PFSK-1 (cell line): ENCODE measurements at regions not wholly inside any gene's neighbourhood (a gene's known extent, or its start where the extent isn't known, plus 50 kb on each side); places are given as distances from the start of the nearest gene placed in this dataset.

Experiments
- FOXP2 ChIP-seq: optimal IDR thresholded peaks from 2 replicates; pipeline ENCODE3; 2011; ENCODE audit warnings: borderline replicate concordance, control low read depth, inconsistent platforms; ENCODE audit not compliant: insufficient read depth; ENCODE audit errors: extremely low read length, extremely low read depth
- POLR2AphosphoS5 ChIP-seq: IDR thresholded peaks from 2 replicates; pipeline ENCODE4 v1.6.1; 2012; ENCODE audit warnings: low read depth, mild to moderate bottlenecking, control low read depth, low read length, moderate library complexity
- REST ChIP-seq, 2 experiments: IDR thresholded peaks; 2 replicates each; pipeline versions ENCODE4 v1.6.1 to v1.8.0; 2011 to 2012; ENCODE audit warnings: low read depth in 2 of 2, low read length in 2 of 2, control low read depth in 1 of 2, inconsistent platforms in 1 of 2, mild to moderate bottlenecking in 1 of 2, moderate library complexity in 1 of 2; ENCODE audit not compliant: insufficient read depth in 1 of 2
- SIN3A ChIP-seq: IDR thresholded peaks from 2 replicates; pipeline ENCODE4 v1.6.1; 2012; ENCODE audit warnings: mild to moderate bottlenecking, low read length, moderate library complexity, borderline replicate concordance; ENCODE audit not compliant: insufficient read depth
- TAF1 ChIP-seq: IDR thresholded peaks from 2 replicates; pipeline ENCODE4 v1.6.1; 2012; ENCODE audit warnings: low read length, control low read depth, borderline replicate concordance; ENCODE audit not compliant: insufficient read depth

GRCh38 chr4:177667687-177668086 lies 225.4 kb upstream of the AGA start:
- TF ChIP-seq FOXP2, result no peak
- TF ChIP-seq POLR2AphosphoS5, result no peak
- no peak for TF ChIP-seq SIN3A
- TF ChIP-seq TAF1, result no peak
- TF ChIP-seq REST (IDR thresholded peaks at IDR 0.05; ENCODE audit: insufficient read depth in 1 of 2, low read depth in 2 of 2, low read length in 2 of 2), result no peak

- TF ChIP-seq REST (IDR thresholded peaks at IDR 0.05; ENCODE audit: insufficient read depth in 1 of 2, low read depth in 2 of 2, low read length in 2 of 2), result no peak
- no peak for TF ChIP-seq POLR2AphosphoS5
- no peak for TF ChIP-seq TAF1
- TF ChIP-seq SIN3A, result no peak
Observed at GRCh38 chr4:177671387-177671786, 229.2 kb upstream of the AGA start.

- TF ChIP-seq TAF1 (no peak), POLR2AphosphoS5 (no peak), SIN3A (no peak), REST (IDR thresholded peaks at IDR 0.05; ENCODE audit: insufficient read depth in 1 of 2, low read depth in 2 of 2, low read length in 2 of 2) (no peak), FOXP2 (no peak)
Observed at GRCh38 chr4:177671845-177672244, 229.6 kb upstream of the AGA start.

- TF ChIP-seq FOXP2, result no peak
- TF ChIP-seq POLR2AphosphoS5, result no peak
- no peak for TF ChIP-seq REST (IDR thresholded peaks at IDR 0.05; ENCODE audit: insufficient read depth in 1 of 2, low read depth in 2 of 2, low read length in 2 of 2)
- TF ChIP-seq TAF1, result no peak
Observed at GRCh38 chr4:177673985-177674489, 231.8 kb upstream of the AGA start.

GRCh38 chr4:177680308-177680707 lies 238.1 kb upstream of the AGA start:
- no peak for TF ChIP-seq TAF1
- no peak for TF ChIP-seq FOXP2
- TF ChIP-seq POLR2AphosphoS5, result no peak
- no peak for TF ChIP-seq REST (IDR thresholded peaks at IDR 0.05; ENCODE audit: insufficient read depth in 1 of 2, low read depth in 2 of 2, low read length in 2 of 2)
- TF ChIP-seq SIN3A, result no peak
